ENCODE measurements at regions not wholly inside any gene's neighbourhood (a gene's known extent, or its start where the extent isn't known, plus 50 kb on each side); places are given as distances from the start of the nearest gene placed in this dataset.

GRCh38 chr2:33730193-33730592 is 131.1 kb upstream of the FAM98A start:
- H2BK120ac ChIP-seq (replicated peaks; ENCODE audit: low read depth, low read length), result no peak overlapping the region
- no peak overlapping the region for H2AFZ ChIP-seq (ENCODE audit: low read length)
- H4K91ac ChIP-seq (replicated peaks; ENCODE audit: insufficient read length, low read length), result no peak overlapping the region
- H2BK12ac ChIP-seq (ENCODE audit: low read depth, low read length), result no peak overlapping the region
- no peaks in the 10 kb centered on the region for H3K79me1 ChIP-seq (ENCODE audit: low read depth, low read length)
- H3K79me2 ChIP-seq (ENCODE audit: control insufficient read depth in 1 of 2, insufficient read depth in 2 of 2, low read length in 2 of 2), result no peaks in the 10 kb centered on the region
- DNase-seq (ENCODE audit: low read depth in 1 of 2, low spot score in 2 of 2) (no peak), FAIRE-seq (no peak)
- H3K14ac ChIP-seq (ENCODE audit: insufficient read length), result no peak overlapping the region
- no peak overlapping the region for H2BK5ac ChIP-seq (ENCODE audit: low read depth, low read length)
- H2AK5ac ChIP-seq (ENCODE audit: low read depth, low read length), result no peak overlapping the region
- no peak overlapping the region for H3K23ac ChIP-seq (ENCODE audit: insufficient read length)
- H4K8ac ChIP-seq (ENCODE audit: extremely low read depth, insufficient read depth, low read length), result no peak overlapping the region
- no peaks in the 10 kb centered on the region for H4K20me1 ChIP-seq (replicated peaks in 1 of 2; ENCODE audit: control insufficient read depth in 1 of 2, insufficient read depth in 2 of 2, low read length in 2 of 2)
- H3K4ac ChIP-seq (replicated peaks; ENCODE audit: insufficient read length, low read depth, low read length), result no peak overlapping the region
- POLR2A ChIA-PET (ENCODE audit: partially characterized antibody), result no interaction called here
- peaks cover 0 to 5% (median 0%) of the 10 kb centered on the region in 4 experiments; a peak in 1 of 7 replicates for H3K4me1 ChIP-seq (replicated peaks in 1 of 4; ENCODE audit: control insufficient read depth in 3 of 4, insufficient read depth in 4 of 4, low read length in 3 of 4)
- no peak overlapping the region for H3K56ac ChIP-seq (replicated peaks; ENCODE audit: insufficient read length, low read depth, low read length)
- no peak overlapping the region for H2BK15ac ChIP-seq (ENCODE audit: low read length)
- WGBS, 2 experiments (ENCODE audit: extremely low coverage in 1 of 2, insufficient coverage in 1 of 2, insufficient read length in 1 of 2, insufficient replicate concordance in 2 of 2, low coverage in 1 of 2, low lambda C conversion rate in 2 of 2, missing lambda C conversion rate in 1 of 2), result 86% methylated on average over 1 of the region's 1 CpG; no CpG with 5 or more reads in 1 of the 2 experiments
- H3K27ac ChIP-seq (ENCODE audit: low read depth, low read length), result no peak overlapping the region
- CTCF ChIA-PET (ENCODE audit: partially characterized antibody), result no interaction called here
- H3K9ac ChIP-seq (replicated peaks in 1 of 4; ENCODE audit: extremely low read depth in 1 of 4, low read depth in 3 of 4, low read length in 3 of 4), result no peak overlapping the region
- no peak overlapping the region for H3K18ac ChIP-seq (ENCODE audit: extremely low read depth, low read length)
- no peak for TF ChIP-seq JUN (IDR thresholded peaks at IDR 0.05; ENCODE audit: low read depth, low read length)
- no peak for TF ChIP-seq POLR2AphosphoS5 (IDR thresholded peaks at IDR 0.05; ENCODE audit: low read depth, low read length)
- TF ChIP-seq EZH2 (IDR thresholded peaks at IDR 0.05; ENCODE audit: low read depth, low read length, severe bottlenecking), result no peak
- no peak for TF ChIP-seq BACH1 (IDR thresholded peaks at IDR 0.05; ENCODE audit: low read length)
- no peak for TF ChIP-seq CREB1 (IDR thresholded peaks at IDR 0.05)
- no peak for TF ChIP-seq RXRA (IDR thresholded peaks at IDR 0.05; ENCODE audit: insufficient read depth, low read depth, low read length)
- no peak for TF ChIP-seq RAD21 (IDR thresholded peaks at IDR 0.05 in 1 of 2, conservative IDR thresholded peaks at IDR 0.05 in 1 of 2; ENCODE audit: low read depth in 2 of 2, low read length in 2 of 2)
- TF ChIP-seq GTF2F1 (IDR thresholded peaks at IDR 0.05; ENCODE audit: borderline replicate concordance, low read depth, low read length), result no peak
- no peak for TF ChIP-seq E2F6 (IDR thresholded peaks at IDR 0.05)
- TF ChIP-seq TAF1 (IDR thresholded peaks at IDR 0.05; ENCODE audit: low read depth, low read length), result no peak
- no peak for TF ChIP-seq SRF (IDR thresholded peaks at IDR 0.05; ENCODE audit: low read depth, low read length)
- H3K27me3 ChIP-seq (replicated peaks in 1 of 4; ENCODE audit: control insufficient read depth in 3 of 4, extremely low read depth in 1 of 4, insufficient read depth in 3 of 4, low read length in 3 of 4), result no peaks in the 10 kb centered on the region
- H3K9me3 ChIP-seq (ENCODE audit: insufficient read depth in 2 of 2, low read depth in 1 of 2, low read length in 1 of 2), result no peaks in the 10 kb centered on the region; a peak in 1 of 4 replicates
- no peaks in the 10 kb centered on the region for H3K23me2 ChIP-seq (ENCODE audit: low read depth, low read length)
- no peak overlapping the region for H4K5ac ChIP-seq (ENCODE audit: insufficient read length, low read depth, low read length)
- no peak overlapping the region for H3K4me3 ChIP-seq (ENCODE audit: extremely low read depth in 1 of 4, insufficient read depth in 2 of 4, low read depth in 3 of 4, low read length in 4 of 4)
- no peak overlapping the region for H3K4me2 ChIP-seq (ENCODE audit: insufficient read depth in 1 of 2, low read depth in 2 of 2, low read length in 2 of 2)
- H2BK20ac ChIP-seq (ENCODE audit: low read length), result no peak overlapping the region
- H3K36me3 ChIP-seq (ENCODE audit: control insufficient read depth in 2 of 4, insufficient read depth in 4 of 4, low read length in 3 of 4), result no peaks in the 10 kb centered on the region

All from H1 (cell line).